ENCODE measurements at regions not wholly inside any gene's neighbourhood (a gene's known extent, or its start where the extent isn't known, plus 50 kb on each side); places are given as distances from the start of the nearest gene placed in this dataset.

GRCh38 chr2:41024816-41025215, 572.9 kb upstream of the SLC8A1 start:
- DNase-seq (ENCODE audit: low read depth, low spot score) (no peak), ATAC-seq (no peak), FAIRE-seq (no peak)
- no peak for TF ChIP-seq BACH1 (IDR thresholded peaks at IDR 0.05; ENCODE audit: borderline replicate concordance)
- TF ChIP-seq MYC (IDR thresholded peaks at IDR 0.05; ENCODE audit: insufficient read depth, insufficient read length, insufficient replicate concordance, low read length, severe bottlenecking): no peak
- no peak for TF ChIP-seq ZNF592 (IDR thresholded peaks at IDR 0.05)
- no peak for TF ChIP-seq ZNF207 (IDR thresholded peaks at IDR 0.05; ENCODE audit: borderline replicate concordance)
- TF ChIP-seq ZNF217 (IDR thresholded peaks at IDR 0.05): no peak
- TF ChIP-seq YY1 (IDR thresholded peaks at IDR 0.05; ENCODE audit: low read depth, low read length): no peak
- no peak for TF ChIP-seq SMARCA5 (IDR thresholded peaks at IDR 0.05)
- no peak for TF ChIP-seq SIN3A (IDR thresholded peaks at IDR 0.05; ENCODE audit: low read depth, low read length)
- no peak for TF ChIP-seq FOS (IDR thresholded peaks at IDR 0.05; ENCODE audit: borderline replicate concordance, extremely low read depth, insufficient read length)
- TF ChIP-seq TCF3 (IDR thresholded peaks at IDR 0.05; ENCODE audit: borderline replicate concordance, insufficient read depth, low read depth, low read length): no peak
- no peak for TF ChIP-seq FOXM1 (IDR thresholded peaks at IDR 0.05; ENCODE audit: low read depth, low read length)
- TF ChIP-seq IRF4 (IDR thresholded peaks at IDR 0.05; ENCODE audit: low read depth, low read length): no peak
- CTCF ChIA-PET: no interaction called here
- WGBS (ENCODE audit: insufficient coverage, insufficient replicate concordance, low lambda C conversion rate, missing lambda C conversion rate): 8% methylated on average over 3 of the region's 3 CpGs
- H3K27me3 ChIP-seq (replicated peaks in 1 of 2; ENCODE audit: control insufficient read depth in 2 of 2, insufficient read depth in 2 of 2, low read length in 1 of 2): no peaks in the 10 kb centered on the region
- no peaks in the 10 kb centered on the region for H4K20me1 ChIP-seq (ENCODE audit: control insufficient read depth, insufficient read depth)
- H3K4me3 ChIP-seq: no peak overlapping the region
- no peaks in the 10 kb centered on the region for H3K36me3 ChIP-seq (ENCODE audit: control insufficient read depth in 2 of 2, insufficient read depth in 2 of 2, low read length in 1 of 2)
- no peaks in the 10 kb centered on the region for H3K79me2 ChIP-seq (ENCODE audit: control insufficient read depth, insufficient read depth, low read length)
- SMC1A ChIA-PET (ENCODE audit: uncharacterized antibody, unreplicated experiment): no interaction called here
- no peak overlapping the region for H3K9ac ChIP-seq (ENCODE audit: control insufficient read depth, insufficient read depth, low read length)
- no peak overlapping the region for H3K4me2 ChIP-seq (ENCODE audit: control insufficient read depth, insufficient read depth)
- H3K9me3 ChIP-seq (replicated peaks; ENCODE audit: control insufficient read depth, insufficient read depth, low read length): no peaks in the 10 kb centered on the region
- POLR2A ChIA-PET: no interaction called here
- no TSS peak for BruUV-seq (replicated peaks)
- H3K27ac ChIP-seq (ENCODE audit: control insufficient read depth, insufficient read depth): no peak overlapping the region
- in situ Hi-C loops (cut with MboI) (no loop called here), intact Hi-C loops (cut with micrococcal nuclease; ENCODE audit: unreplicated experiment) (no loop called here)
- no peak overlapping the region for H2AFZ ChIP-seq (ENCODE audit: control insufficient read depth, low read depth, low read length)
- RAD21 ChIA-PET (ENCODE audit: unreplicated experiment): no interaction called here
- H3K4me1 ChIP-seq (ENCODE audit: control insufficient read depth, insufficient read depth, low read length): no peaks in the 10 kb centered on the region

All from GM12878 (cell line).